GM19043 (cell line): ENCODE measurements at regions not wholly inside any gene's neighbourhood (a gene's known extent, or its start where the extent isn't known, plus 50 kb on each side); places are given as distances from the start of the nearest gene placed in this dataset.

Source experiments
- ATAC-seq: cut with Tn5 transposase; IDR thresholded peaks from one replicate; pipeline ENCODE4 v1.9.1; 2021; ENCODE audit warnings: low read depth; ENCODE audit not compliant: unreplicated experiment

- no peak for ATAC-seq
Measured at GRCh38 chr3:147737376-147737775, 328.2 kb downstream of the ZIC1 start.

GRCh38 chr3:147740928-147741327, 331.8 kb downstream of the ZIC1 start:
- no peak for ATAC-seq

GRCh38 chr3:147744967-147745366, 335.8 kb downstream of the ZIC1 start:
- no peak for ATAC-seq

GRCh38 chr3:147755310-147755709, 346.1 kb downstream of the ZIC1 start:
- no peak for ATAC-seq

- no peak for ATAC-seq
Measured at GRCh38 chr3:147756476-147756875, 347.3 kb downstream of the ZIC1 start.

- no peak for ATAC-seq
Measured at GRCh38 chr3:147757866-147758265, 348.7 kb downstream of the ZIC1 start.

- ATAC-seq, result no peak
Measured at GRCh38 chr3:147758771-147759170, 349.6 kb downstream of the ZIC1 start.

- ATAC-seq, result no peak
Measured at GRCh38 chr3:147760085-147760484, 350.9 kb downstream of the ZIC1 start.

GRCh38 chr3:147760941-147761340, 351.8 kb downstream of the ZIC1 start:
- no peak for ATAC-seq

- ATAC-seq, result no peak
Measured at GRCh38 chr3:147773116-147773630, 364.0 kb downstream of the ZIC1 start.

GRCh38 chr3:147775411-147775810, 366.2 kb downstream of the ZIC1 start:
- ATAC-seq, result no peak

GRCh38 chr3:147775816-147776530, 366.8 kb downstream of the ZIC1 start:
- ATAC-seq, result no peak

GRCh38 chr3:147793841-147794240, 384.7 kb downstream of the ZIC1 start:
- no peak for ATAC-seq

- ATAC-seq, result no peak
Measured at GRCh38 chr3:147794596-147794995, 385.4 kb downstream of the ZIC1 start.

GRCh38 chr3:147795418-147795817, 386.3 kb downstream of the ZIC1 start:
- ATAC-seq, result no peak

- ATAC-seq, result no peak
Measured at GRCh38 chr3:147797095-147797494, 387.9 kb downstream of the ZIC1 start.

GRCh38 chr3:147799601-147800000, 390.4 kb downstream of the ZIC1 start:
- ATAC-seq, result no peak

- ATAC-seq, result no peak
Measured at GRCh38 chr3:147807776-147808175, 398.6 kb downstream of the ZIC1 start.

GRCh38 chr3:147809206-147809605, 400.0 kb downstream of the ZIC1 start:
- ATAC-seq, result no peak

- ATAC-seq, result no peak
Measured at GRCh38 chr3:147812186-147812911, 403.2 kb downstream of the ZIC1 start.

- ATAC-seq, result no peak
Measured at GRCh38 chr3:147813256-147813655, 404.1 kb downstream of the ZIC1 start.

GRCh38 chr3:147816752-147817151, 407.6 kb downstream of the ZIC1 start:
- ATAC-seq, result no peak
